HG03175 (cell line): ENCODE measurements at regions not wholly inside any gene's neighbourhood (a gene's known extent, or its start where the extent isn't known, plus 50 kb on each side); places are given as distances from the start of the nearest gene placed in this dataset.
"Not testable (repeated sequence)": the region's sequence is repeated elsewhere in the genome, so short reads cannot be mapped to it uniquely, and the experiment has no call there.

ENCODE experiments used
- ATAC-seq: cut with Tn5 transposase; IDR thresholded peaks from one replicate; pipeline ENCODE4 v1.9.1; 2021; ENCODE audit warnings: mild to moderate bottlenecking, moderate library complexity; ENCODE audit not compliant: unreplicated experiment

DNA sequence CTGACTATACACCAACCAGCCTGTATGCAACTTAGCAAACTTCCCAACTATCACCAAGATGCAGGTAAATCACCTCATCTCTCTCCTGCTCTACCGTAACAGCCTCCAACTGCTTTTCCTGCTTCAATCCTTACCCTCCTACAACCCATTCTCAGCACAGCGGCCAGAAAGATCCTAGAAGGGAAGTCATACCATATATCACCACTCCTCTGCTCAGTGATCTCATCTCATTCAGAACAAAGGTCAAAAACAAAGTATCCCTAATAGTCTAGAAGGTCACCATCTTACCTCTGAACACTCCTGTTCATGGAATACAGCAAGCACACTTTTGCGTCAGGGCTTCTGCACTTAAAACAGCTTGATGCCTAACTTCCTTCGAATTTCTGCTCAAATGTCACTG, 62.2 kb upstream of the RNF38 start:
- no peak for ATAC-seq

- ATAC-seq: no peak
These were observed 61.3 kb upstream of the RNF38 start for GRCh38 chr9:36461323-36461722.

DNA sequence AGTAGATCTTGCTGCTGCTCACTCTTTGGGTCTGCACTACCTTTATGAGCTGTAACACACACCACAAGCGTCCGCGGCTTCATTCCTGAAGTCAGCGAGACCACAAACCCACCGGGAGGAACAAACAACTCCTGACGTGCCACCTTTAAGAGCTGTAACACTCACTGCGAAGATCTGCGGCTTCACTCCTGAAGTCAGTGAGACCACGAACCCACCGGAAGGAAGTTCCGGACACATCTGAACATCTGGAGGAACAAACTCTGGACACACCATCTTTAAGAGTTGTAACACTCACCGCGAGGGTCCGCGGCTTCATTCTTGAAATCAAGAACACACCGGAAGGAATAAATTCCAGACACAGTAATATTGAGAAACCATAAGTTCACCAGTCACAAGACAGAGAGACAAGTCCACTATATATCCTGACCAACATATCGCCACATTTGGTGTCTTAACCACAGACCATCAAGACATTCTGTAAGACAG, 58.4 kb upstream of the RNF38 start:
- ATAC-seq: not testable (repeated sequence)

GRCh38 chr9:36457836-36458429, 57.9 kb upstream of the RNF38 start:
- no peak for ATAC-seq

DNA sequence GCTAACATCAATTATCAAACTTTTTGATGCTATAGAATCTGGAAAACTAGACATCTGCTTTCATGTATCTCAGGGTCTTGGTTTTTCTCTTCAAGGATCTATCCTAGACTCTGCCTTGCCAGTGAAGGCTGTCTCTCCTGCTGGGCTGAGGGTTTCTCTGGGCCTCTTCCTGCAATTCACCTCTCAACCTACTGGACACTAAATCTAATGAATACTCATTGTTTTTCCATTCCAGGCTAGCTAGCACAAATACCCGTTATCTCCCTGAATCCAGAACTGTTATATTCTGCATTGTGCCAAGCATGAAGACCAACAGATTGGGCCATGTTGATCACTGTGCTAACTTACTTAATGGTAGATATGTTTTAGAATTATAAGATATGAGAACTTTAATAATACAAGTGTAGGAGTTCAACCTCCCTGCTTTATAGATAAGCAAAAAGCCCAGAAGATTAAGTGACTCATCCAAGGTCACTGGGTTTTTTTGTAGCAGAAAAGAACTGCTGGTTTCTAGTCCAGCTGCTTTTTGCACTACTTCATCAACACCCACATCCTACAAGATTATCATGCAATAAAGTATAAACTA, 56.5 kb upstream of the RNF38 start:
- no peak for ATAC-seq

- no peak for ATAC-seq
These were observed 51.9 kb upstream of the RNF38 start for GRCh38 chr9:36451949-36452348.

- ATAC-seq: no peak
These were observed 50.2 kb upstream of the RNF38 start for GRCh38 chr9:36450110-36450732.
